Astrocyte (in vitro differentiated cells and primary cell): ENCODE measurements at regions not wholly inside any gene's neighbourhood (a gene's known extent, or its start where the extent isn't known, plus 50 kb on each side); places are given as distances from the start of the nearest gene placed in this dataset.

Experiments used
- DNase-seq: peaks from one replicate; pipeline ENCODE4 v3.0.0-alpha.2; 2010; ENCODE audit warnings: low read depth
- FAIRE-seq: peaks from 2 replicates; lab custom pipeline; 2011; peaks lifted over from hg19 to GRCh38; lab: Jason Lieb, UNC
- H2AFZ ChIP-seq: 2 replicates; pipeline ENCODE4 v1.6.0; 2012; ENCODE audit warnings: low read depth, low read length, inconsistent platforms
- H3K27ac ChIP-seq: 2 replicates; pipeline ENCODE4 v1.5.1; 2011; ENCODE audit warnings: low read depth, low read length, inconsistent platforms
- H3K27me3 ChIP-seq: 2 replicates; pipeline ENCODE4 v1.6.0; 2011; ENCODE audit warnings: low read length, inconsistent platforms; ENCODE audit not compliant: insufficient read depth
- H3K36me3 ChIP-seq: 2 replicates; pipeline ENCODE4 v1.5.1; 2011; ENCODE audit warnings: low read length, inconsistent platforms; ENCODE audit not compliant: insufficient read depth
- H3K4me1 ChIP-seq: 2 replicates; pipeline ENCODE4 v1.5.1; 2011; ENCODE audit warnings: low read length, inconsistent platforms; ENCODE audit not compliant: insufficient read depth
- H3K4me2 ChIP-seq: 2 replicates; pipeline ENCODE4 v1.6.0; 2012; ENCODE audit warnings: low read length, inconsistent platforms
- H3K4me3 ChIP-seq: 2 replicates; pipeline ENCODE4 v1.5.1; 2011; ENCODE audit warnings: low read depth, mild to moderate bottlenecking, low read length, inconsistent platforms; ENCODE audit not compliant: insufficient read depth
- H3K79me2 ChIP-seq: 2 replicates; pipeline ENCODE4 v1.6.0; 2012; ENCODE audit warnings: mild to moderate bottlenecking, low read length, inconsistent platforms; ENCODE audit not compliant: insufficient read depth
- H3K9ac ChIP-seq: 2 replicates; pipeline ENCODE4 v1.6.0; 2012; ENCODE audit warnings: mild to moderate bottlenecking, low read length, inconsistent platforms
- H3K9me3 ChIP-seq: 2 replicates; pipeline ENCODE4 v1.5.1; 2012; ENCODE audit warnings: low read depth, mild to moderate bottlenecking, low read length, inconsistent platforms; ENCODE audit not compliant: insufficient read depth
- H4K20me1 ChIP-seq: 2 replicates; pipeline ENCODE4 v1.6.0; 2012; ENCODE audit warnings: low read length, inconsistent platforms; ENCODE audit not compliant: insufficient read depth
- H3K27ac Mint-ChIP-seq: one replicate; pipeline ENCODE4 v1.8.0; 2021; ENCODE audit warnings: mild to moderate bottlenecking, mixed read lengths; ENCODE audit not compliant: unreplicated experiment
- H3K27me3 Mint-ChIP-seq: one replicate; pipeline ENCODE4 v1.8.0; 2021; ENCODE audit warnings: low read depth, mixed read lengths; ENCODE audit not compliant: unreplicated experiment
- H3K36me3 Mint-ChIP-seq: one replicate; pipeline ENCODE4 v1.8.0; 2021; ENCODE audit warnings: low read depth, mixed read lengths; ENCODE audit not compliant: unreplicated experiment
- H3K4me1 Mint-ChIP-seq: one replicate; pipeline ENCODE4 v1.8.0; 2021; ENCODE audit warnings: low read depth, mixed read lengths; ENCODE audit not compliant: unreplicated experiment
- H3K4me3 Mint-ChIP-seq: one replicate; pipeline ENCODE4 v1.8.0; 2021; ENCODE audit warnings: mild to moderate bottlenecking, moderate library complexity, mixed read lengths; ENCODE audit not compliant: unreplicated experiment
- H3K9me3 Mint-ChIP-seq: one replicate; pipeline ENCODE4 v1.8.0; 2021; ENCODE audit warnings: mild to moderate bottlenecking, mixed read lengths; ENCODE audit not compliant: unreplicated experiment
- EZH2 ChIP-seq: IDR thresholded peaks from 2 replicates; pipeline ENCODE4 v1.6.1; 2012; ENCODE audit warnings: mild to moderate bottlenecking, low read length, inconsistent platforms; ENCODE audit not compliant: insufficient read depth
- TF ChIP-seq, protein P1 (sequence below): IDR thresholded peaks from 2 replicates; pipeline ENCODE4 v1.5.1; 2011; ENCODE audit warnings: low read depth, mild to moderate bottlenecking, inconsistent platforms, low read length, moderate library complexity; ENCODE audit not compliant: insufficient read depth

DNA sequence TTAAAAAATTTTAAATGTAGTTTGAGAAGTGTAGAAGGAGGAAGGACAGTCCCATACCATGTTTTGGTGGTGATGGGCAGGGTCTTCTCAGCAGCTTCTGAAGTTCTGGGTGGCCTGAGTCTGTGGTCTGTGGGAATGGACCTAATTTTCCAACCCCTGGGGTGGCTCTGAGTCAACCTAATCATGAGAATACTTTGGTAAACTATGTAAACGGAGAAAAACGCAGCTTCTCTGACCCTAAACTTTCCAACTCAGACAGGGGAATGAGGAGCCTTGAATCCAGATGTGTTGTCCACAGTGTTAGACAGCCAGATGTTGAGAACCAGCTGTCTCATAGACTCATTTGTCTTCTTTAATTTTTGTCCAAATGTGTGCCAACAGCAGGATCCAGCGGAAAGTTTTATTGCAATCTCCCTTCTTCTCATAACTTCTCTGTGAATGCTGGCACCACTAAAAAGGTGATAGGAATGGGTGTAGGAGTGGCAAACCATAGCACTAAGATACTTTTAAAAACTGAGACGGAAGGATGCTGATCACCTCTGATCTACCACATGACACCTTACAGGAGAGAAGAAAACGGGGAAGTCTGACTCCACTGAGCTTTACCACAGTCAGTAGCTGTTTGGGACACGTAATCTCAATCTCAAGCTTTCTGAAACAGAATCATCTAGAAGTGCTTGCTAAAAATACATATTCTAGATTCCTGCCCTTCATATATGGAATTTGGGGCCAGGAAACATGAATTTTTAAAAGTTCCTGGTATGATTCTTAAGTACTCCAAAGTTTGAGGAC lies 90.5 kb upstream of the PHYHIPL start:
- H3K27me3 Mint-ChIP-seq, result peaks cover 5% of the 10 kb centered on the region
- no peaks in the 10 kb centered on the region for H3K79me2 ChIP-seq
- no peak overlapping the region for H3K4me3 ChIP-seq
- no peak overlapping the region for H3K4me3 Mint-ChIP-seq
- FAIRE-seq (no peak), DNase-seq (no peak)
- no peaks in the 10 kb centered on the region for H4K20me1 ChIP-seq
- H3K4me1 ChIP-seq, result no peaks in the 10 kb centered on the region
- no peak overlapping the region for H3K4me2 ChIP-seq
- H3K27me3 ChIP-seq, result peaks cover 83% of the 10 kb centered on the region
- H3K36me3 Mint-ChIP-seq, result no peaks in the 10 kb centered on the region
- H3K9ac ChIP-seq, result no peak overlapping the region
- H3K27ac ChIP-seq, result no peak overlapping the region
- no peaks in the 10 kb centered on the region for H3K36me3 ChIP-seq
- no peaks in the 10 kb centered on the region for H3K9me3 Mint-ChIP-seq
- peaks cover 4% of the 10 kb centered on the region for H3K4me1 Mint-ChIP-seq
- TF ChIP-seq, protein P1, sequence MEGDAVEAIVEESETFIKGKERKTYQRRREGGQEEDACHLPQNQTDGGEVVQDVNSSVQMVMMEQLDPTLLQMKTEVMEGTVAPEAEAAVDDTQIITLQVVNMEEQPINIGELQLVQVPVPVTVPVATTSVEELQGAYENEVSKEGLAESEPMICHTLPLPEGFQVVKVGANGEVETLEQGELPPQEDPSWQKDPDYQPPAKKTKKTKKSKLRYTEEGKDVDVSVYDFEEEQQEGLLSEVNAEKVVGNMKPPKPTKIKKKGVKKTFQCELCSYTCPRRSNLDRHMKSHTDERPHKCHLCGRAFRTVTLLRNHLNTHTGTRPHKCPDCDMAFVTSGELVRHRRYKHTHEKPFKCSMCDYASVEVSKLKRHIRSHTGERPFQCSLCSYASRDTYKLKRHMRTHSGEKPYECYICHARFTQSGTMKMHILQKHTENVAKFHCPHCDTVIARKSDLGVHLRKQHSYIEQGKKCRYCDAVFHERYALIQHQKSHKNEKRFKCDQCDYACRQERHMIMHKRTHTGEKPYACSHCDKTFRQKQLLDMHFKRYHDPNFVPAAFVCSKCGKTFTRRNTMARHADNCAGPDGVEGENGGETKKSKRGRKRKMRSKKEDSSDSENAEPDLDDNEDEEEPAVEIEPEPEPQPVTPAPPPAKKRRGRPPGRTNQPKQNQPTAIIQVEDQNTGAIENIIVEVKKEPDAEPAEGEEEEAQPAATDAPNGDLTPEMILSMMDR, result no peak
- no peak for TF ChIP-seq EZH2
- no peaks in the 10 kb centered on the region for H3K9me3 ChIP-seq
- no peak overlapping the region for H3K27ac Mint-ChIP-seq
- no peak overlapping the region for H2AFZ ChIP-seq

- Histone ChIP-seq H3K4me2 (no peak overlapping the region), H4K20me1 (no peaks in the 10 kb centered on the region), H3K79me2 (no peaks in the 10 kb centered on the region), H3K9me3 (no peaks in the 10 kb centered on the region), H3K4me1 (no peaks in the 10 kb centered on the region), H2AFZ (no peak overlapping the region), H3K9ac (no peak overlapping the region), H3K27ac (no peak overlapping the region), H3K4me3 (no peak overlapping the region), H3K27me3 (peaks cover 78% of the 10 kb centered on the region), H3K36me3 (no peaks in the 10 kb centered on the region)
- Mint-ChIP-seq H3K27me3 (peaks cover under 1% of the 10 kb centered on the region), H3K27ac (no peak overlapping the region), H3K4me3 (no peak overlapping the region), H3K4me1 (peaks cover 4% of the 10 kb centered on the region), H3K9me3 (no peaks in the 10 kb centered on the region), H3K36me3 (no peaks in the 10 kb centered on the region)
- FAIRE-seq (no peak), DNase-seq (no peak)
- TF ChIP-seq EZH2, result no peak
- TF ChIP-seq, protein P1, result no peak
These were observed 89.0 kb upstream of the PHYHIPL start for GRCh38 chr10:59087486-59087885.
